Aorta (tissue), 5 donors: ENCODE measurements at regions not wholly inside any gene's neighbourhood (a gene's known extent, or its start where the extent isn't known, plus 50 kb on each side); places are given as distances from the start of the nearest gene placed in this dataset.

Experiments
- ATAC-seq: fragments of 200-7000 bp; cut with Tn5 transposase; one replicate; pipeline ENCODE4 v1.9.1; 2022; ENCODE audit warnings: moderate library complexity; ENCODE audit not compliant: low FRiP score
- DNase-seq, 2 donors: peaks; one replicate each; pipeline ENCODE4 v3.0.0-alpha.2; 2020
- H3K27ac ChIP-seq, 2 donors: one replicate each; pipeline ENCODE4 v1.5.1; 2013; ENCODE audit warnings: low read length in 2 of 2, mild to moderate bottlenecking in 2 of 2, moderate library complexity in 2 of 2, control low read depth in 1 of 2, inconsistent platforms in 1 of 2, low read depth in 1 of 2
- H3K27me3 ChIP-seq, 2 donors: one replicate each; pipeline ENCODE4 v1.6.1; 2013; ENCODE audit warnings: control low read depth in 1 of 2, low read length in 1 of 2, mild to moderate bottlenecking in 1 of 2, moderate library complexity in 1 of 2; ENCODE audit not compliant: insufficient read depth in 2 of 2, control insufficient read depth in 1 of 2
- H3K36me3 ChIP-seq, 2 donors: one replicate each; pipeline ENCODE4 v1.6.1; 2013; ENCODE audit warnings: control low read depth in 1 of 2, low read length in 1 of 2, mild to moderate bottlenecking in 1 of 2; ENCODE audit not compliant: insufficient read depth in 2 of 2, control insufficient read depth in 1 of 2
- H3K4me1 ChIP-seq, 2 donors: one replicate each; pipeline ENCODE4 v1.6.1; 2013; ENCODE audit warnings: low read length in 2 of 2, control low read depth in 1 of 2, mild to moderate bottlenecking in 1 of 2, moderate library complexity in 1 of 2; ENCODE audit not compliant: insufficient read depth in 2 of 2, control insufficient read depth in 1 of 2
- H3K4me3 ChIP-seq, 2 donors: one replicate each; pipeline ENCODE4 v1.5.1; 2013; ENCODE audit warnings: low read length in 2 of 2, control low read depth in 1 of 2, mild to moderate bottlenecking in 1 of 2
- H3K9me3 ChIP-seq: one replicate; pipeline ENCODE4 v1.6.1; 2013; ENCODE audit warnings: mild to moderate bottlenecking, low read length; ENCODE audit not compliant: control insufficient read depth
- WGBS, 2 donors: extraction: QIAGEN DNeasy Blood & Tissue Kit; methylation state at CpG; one replicate each; pipeline ENCODE4 v1.1.7; 2013; 5-methylcytosine and 5-hydroxymethylcytosine counted together
- intact Hi-C, 2 donors: fragments of 100-400 bp; cut with DNase I; formaldehyde crosslinking; loops; one replicate each; pipeline versions ENCODE4 v1.14.2 to v1.15.0; 2022
- donor health status: healthy with polysubstance abuse.
- donor health status: Bipolar disorder and iron deficiency.
- donor health status: DM: no; HTN: no; CAD: no.
- donor health status: DM: no; HTN: no; CAD: no.
- donor health status: DM: yes; HTN: yes; CAD: no.

- ATAC-seq: no peak
- Histone ChIP-seq H3K4me3 (no peak overlapping the region), H3K27ac (no peak overlapping the region), H3K36me3 (no peaks in the 10 kb centered on the region), H3K27me3 (no peaks in the 10 kb centered on the region), H3K9me3 (peaks cover 2% of the 10 kb centered on the region), H3K4me1 (no peaks in the 10 kb centered on the region)
- WGBS, 2 donors: 81 to 84% methylated on average over 4 of the region's 4 CpGs
- intact Hi-C loops: no loop called here
- DNase-seq: no peak
Measured at GRCh38 chr19:31759359-31759758, 410.1 kb upstream of the TSHZ3 start.

DNA sequence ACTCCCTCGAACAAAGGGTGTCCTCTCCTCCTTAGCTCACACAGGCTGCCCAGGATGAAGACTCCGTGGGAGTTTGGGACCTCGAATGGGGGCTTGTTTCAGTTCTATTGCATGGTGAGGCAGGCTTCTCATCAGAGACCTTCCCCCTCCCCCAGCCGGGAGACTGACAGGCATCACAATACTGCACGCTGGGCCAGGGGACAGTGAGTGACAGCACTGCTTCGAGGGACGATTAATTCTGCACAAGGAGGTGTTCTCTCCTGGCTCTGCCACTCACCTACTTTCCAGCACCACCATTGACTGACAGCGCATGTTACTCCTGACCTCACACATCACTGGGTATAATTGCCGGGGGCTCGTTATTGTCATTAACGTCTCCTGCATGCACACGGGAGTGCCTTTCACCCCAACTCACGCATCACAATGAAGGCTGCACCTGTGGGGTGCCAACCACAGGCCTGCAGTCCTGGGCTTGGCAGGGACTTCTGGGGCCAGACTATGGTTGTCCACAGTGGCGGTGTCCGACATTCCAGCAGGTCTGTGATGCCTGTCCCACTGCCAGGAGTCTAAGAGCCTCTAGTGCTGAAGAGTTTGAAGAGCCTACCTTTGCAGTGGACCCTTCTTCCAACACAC lies 412.2 kb upstream of the TSHZ3 start:
- H3K4me1 ChIP-seq: no peaks in the 10 kb centered on the region
- intact Hi-C loops: no loop called here
- ATAC-seq (no peak), DNase-seq (no peak)
- 55 to 57% methylated on average over 15 of the region's 15 CpGs for WGBS, 2 donors
- H3K9me3 ChIP-seq: peaks cover 4% of the 10 kb centered on the region
- no peaks in the 10 kb centered on the region for H3K36me3 ChIP-seq
- H3K27me3 ChIP-seq: no peaks in the 10 kb centered on the region
- no peak overlapping the region for H3K4me3 ChIP-seq
- H3K27ac ChIP-seq: no peak overlapping the region

GRCh38 chr19:31770223-31770622 lies 421.0 kb upstream of the TSHZ3 start:
- 82 to 83% methylated on average over 4 of the region's 4 CpGs for WGBS, 2 donors
- DNase-seq (no peak), ATAC-seq (no peak)
- no peak overlapping the region for H3K4me3 ChIP-seq
- H3K36me3 ChIP-seq: no peaks in the 10 kb centered on the region
- no peak overlapping the region for H3K27ac ChIP-seq
- H3K4me1 ChIP-seq: no peaks in the 10 kb centered on the region
- H3K27me3 ChIP-seq: no peaks in the 10 kb centered on the region
- intact Hi-C loops: no loop called here
- no peaks in the 10 kb centered on the region for H3K9me3 ChIP-seq

- no peaks in the 10 kb centered on the region for H3K27me3 ChIP-seq
- intact Hi-C loops: no loop called here
- no peak overlapping the region for H3K27ac ChIP-seq
- WGBS, 2 donors: 81 to 85% methylated on average over 5 of the region's 5 CpGs
- H3K36me3 ChIP-seq: no peaks in the 10 kb centered on the region
- no peak for DNase-seq
- no peaks in the 10 kb centered on the region for H3K9me3 ChIP-seq
- no peak for ATAC-seq
- no peak overlapping the region for H3K4me3 ChIP-seq
- H3K4me1 ChIP-seq: no peaks in the 10 kb centered on the region
Measured at GRCh38 chr19:31772915-31773314, 423.7 kb upstream of the TSHZ3 start.

DNA sequence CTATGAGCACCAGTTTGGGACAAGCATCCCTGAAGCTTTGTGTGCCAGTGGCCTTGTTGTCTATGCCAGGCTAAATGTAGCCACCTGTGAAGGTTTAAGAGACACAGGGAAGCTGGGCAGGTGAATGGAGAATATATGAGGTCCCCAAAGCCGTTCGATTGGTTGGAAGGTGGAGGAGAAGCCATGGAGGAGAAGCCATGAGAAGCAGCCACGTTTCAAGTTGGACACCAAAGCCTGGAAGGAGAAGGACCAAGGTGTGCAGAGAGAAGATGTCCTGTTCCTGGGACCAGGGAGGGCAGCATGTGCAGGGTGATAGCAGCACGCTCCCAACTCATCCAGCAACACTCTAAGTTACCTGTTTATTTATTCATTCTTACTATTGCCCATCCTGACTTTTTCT lies 432.3 kb upstream of the TSHZ3 start:
- H3K4me1 ChIP-seq: no peaks in the 10 kb centered on the region
- intact Hi-C loops: no loop called here
- no peaks in the 10 kb centered on the region for H3K36me3 ChIP-seq
- WGBS, 2 donors: 78 to 84% methylated on average over 4 of the region's 4 CpGs
- ATAC-seq: no peak
- no peaks in the 10 kb centered on the region for H3K9me3 ChIP-seq
- H3K27ac ChIP-seq: no peak overlapping the region
- no peaks in the 10 kb centered on the region for H3K27me3 ChIP-seq
- no peak overlapping the region for H3K4me3 ChIP-seq
- DNase-seq: no peak

- Histone ChIP-seq H3K36me3 (no peaks in the 10 kb centered on the region), H3K27ac (no peak overlapping the region), H3K9me3 (peaks cover 1% of the 10 kb centered on the region), H3K4me1 (no peaks in the 10 kb centered on the region), H3K4me3 (no peak overlapping the region), H3K27me3 (no peaks in the 10 kb centered on the region)
- ATAC-seq: no peak
- intact Hi-C loops: no loop called here
- WGBS, 2 donors: 14 to 17% methylated on average over 9 of the region's 9 CpGs
- no peak for DNase-seq
Measured at GRCh38 chr19:31783592-31783991, 434.4 kb upstream of the TSHZ3 start.

GRCh38 chr19:31784671-31785101 lies 435.4 kb upstream of the TSHZ3 start:
- no peak for DNase-seq
- no peak overlapping the region for H3K4me3 ChIP-seq
- intact Hi-C loops: no loop called here
- H3K27me3 ChIP-seq: no peaks in the 10 kb centered on the region
- 16 to 17% methylated on average over 3 of the region's 3 CpGs for WGBS, 2 donors
- H3K36me3 ChIP-seq: no peaks in the 10 kb centered on the region
- no peak for ATAC-seq
- no peak overlapping the region for H3K27ac ChIP-seq
- H3K9me3 ChIP-seq: peaks cover 1% of the 10 kb centered on the region
- no peaks in the 10 kb centered on the region for H3K4me1 ChIP-seq

- intact Hi-C loops: no loop called here
- no peak overlapping the region for H3K27ac ChIP-seq
- no peaks in the 10 kb centered on the region for H3K4me1 ChIP-seq
- no peak overlapping the region for H3K4me3 ChIP-seq
- no peaks in the 10 kb centered on the region for H3K27me3 ChIP-seq
- H3K9me3 ChIP-seq: peaks cover 5% of the 10 kb centered on the region
- ATAC-seq (no peak), DNase-seq (no peak)
- no peaks in the 10 kb centered on the region for H3K36me3 ChIP-seq
- WGBS, 2 donors: 73 to 75% methylated on average over 4 of the region's 4 CpGs
Measured at GRCh38 chr19:31801611-31802010, 452.4 kb upstream of the TSHZ3 start.

DNA sequence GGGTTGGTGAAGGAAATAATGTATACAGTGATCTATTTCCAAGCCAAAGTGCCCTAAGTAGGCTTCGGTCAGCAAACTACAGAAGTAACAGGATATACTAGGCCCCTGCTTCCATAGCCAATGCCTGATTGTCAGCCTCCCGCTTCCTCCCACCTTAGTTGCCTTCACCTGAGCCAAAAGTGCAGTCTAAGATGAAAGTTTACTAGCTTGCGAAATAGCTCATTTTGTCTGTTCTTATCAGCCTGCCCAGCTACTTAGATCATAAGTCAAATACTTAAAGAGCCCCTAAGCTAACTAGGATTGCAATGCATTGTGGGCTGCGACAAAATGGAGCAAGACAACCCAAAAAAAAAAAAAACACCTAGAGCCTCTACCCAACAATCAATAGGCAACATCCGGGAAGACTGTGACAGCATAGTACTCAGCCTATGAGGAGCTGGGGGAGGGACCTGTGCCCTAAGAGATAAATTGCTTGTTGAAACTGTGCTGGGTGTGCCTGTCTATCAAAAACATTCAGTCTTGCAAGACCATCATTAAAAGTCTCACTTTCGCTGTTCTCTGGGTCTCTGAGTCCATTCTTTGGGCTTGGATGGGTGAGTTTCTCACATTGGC lies 454.7 kb upstream of the TSHZ3 start:
- Histone ChIP-seq H3K27ac (no peak overlapping the region), H3K4me1 (no peaks in the 10 kb centered on the region), H3K9me3 (no peaks in the 10 kb centered on the region), H3K4me3 (no peak overlapping the region), H3K27me3 (no peaks in the 10 kb centered on the region), H3K36me3 (no peaks in the 10 kb centered on the region)
- 88 to 91% methylated on average over 6 of the region's 6 CpGs for WGBS, 2 donors
- ATAC-seq: no peak
- intact Hi-C loops: no loop called here
- DNase-seq: no peak
